Activated CD8-positive, alpha-beta memory T cell treated with anti-CD3 and anti-CD28 coated beads, Interleukin-2, amount 50 U/mL, for 24 hours (primary cell): ENCODE measurements at regions not wholly inside any gene's neighbourhood (a gene's known extent, or its start where the extent isn't known, plus 50 kb on each side); places are given as distances from the start of the nearest gene placed in this dataset.
"Not testable (repeated sequence)": the region's sequence is repeated elsewhere in the genome, so short reads cannot be mapped to it uniquely, and the experiment has no call there.

Experiments used
- DNase-seq: peaks from one replicate; pipeline ENCODE4 v3.0.0-alpha.2; 2020; ENCODE audit errors: extremely low read depth

GRCh38 chr7:92973293-92973731 is 136.9 kb upstream of the CDK6 start:
- DNase-seq = no peak

GRCh38 chr7:92972441-92972840 is 136.1 kb upstream of the CDK6 start:
- no peak for DNase-seq

- no peak for DNase-seq
Measured at GRCh38 chr7:92969061-92969460, 132.7 kb upstream of the CDK6 start.

GRCh38 chr7:92968502-92968901 is 132.1 kb upstream of the CDK6 start:
- DNase-seq = no peak

GRCh38 chr7:92967238-92967637 is 130.9 kb upstream of the CDK6 start:
- no peak for DNase-seq

GRCh38 chr7:92964141-92964540 is 127.8 kb upstream of the CDK6 start:
- DNase-seq = no peak

- no peak for DNase-seq
Measured at GRCh38 chr7:92963566-92963965, 127.2 kb upstream of the CDK6 start.

GRCh38 chr7:92961961-92962360 is 125.6 kb upstream of the CDK6 start:
- DNase-seq = no peak

GRCh38 chr7:92956575-92956974 is 120.2 kb upstream of the CDK6 start:
- DNase-seq = no peak

GRCh38 chr7:92955081-92955480 is 118.7 kb upstream of the CDK6 start:
- no peak for DNase-seq

GRCh38 chr7:92953657-92954056 is 117.3 kb upstream of the CDK6 start:
- DNase-seq = no peak

GRCh38 chr7:92949748-92950147 is 113.4 kb upstream of the CDK6 start:
- DNase-seq = no peak

- no peak for DNase-seq
Measured at GRCh38 chr7:92945840-92946239, 109.5 kb upstream of the CDK6 start.

- no peak for DNase-seq
Measured at GRCh38 chr7:92944633-92945032, 108.3 kb upstream of the CDK6 start.

GRCh38 chr7:92942706-92943105 is 106.3 kb upstream of the CDK6 start:
- DNase-seq = not testable (repeated sequence)

GRCh38 chr7:92939666-92940360 is 103.4 kb upstream of the CDK6 start:
- no peak for DNase-seq

- no peak for DNase-seq
Measured at GRCh38 chr7:92934096-92934495, 97.7 kb upstream of the CDK6 start.

- DNase-seq = no peak
Measured at GRCh38 chr7:92932450-92932849, 96.1 kb upstream of the CDK6 start.

GRCh38 chr7:92930404-92930803 is 94.0 kb upstream of the CDK6 start:
- DNase-seq = no peak

GRCh38 chr7:92926697-92927044 is 90.3 kb upstream of the CDK6 start:
- DNase-seq = no peak

- DNase-seq = no peak
Measured at GRCh38 chr7:92925876-92926696, 89.7 kb upstream of the CDK6 start.

- DNase-seq = no peak
Measured at GRCh38 chr7:92924800-92925199, 88.4 kb upstream of the CDK6 start.

GRCh38 chr7:92917230-92917629 is 80.9 kb upstream of the CDK6 start:
- DNase-seq = no peak
